Cardiac muscle cell (in vitro differentiated cells and primary cell): ENCODE measurements at regions not wholly inside any gene's neighbourhood (a gene's known extent, or its start where the extent isn't known, plus 50 kb on each side); places are given as distances from the start of the nearest gene placed in this dataset.

Source experiments
- DNase-seq, 2 donors: peaks; one replicate each; pipeline versions ENCODE4 v3.0.0 to v3.0.0-alpha.2; 2010 to 2017; ENCODE audit warnings: low read depth in 1 of 2, low spot score in 1 of 2
- H3K27ac ChIP-seq: fragments of 200-600 bp; sonication (generic); 2 replicates; pipeline ENCODE4 v1.5.1; 2016
- H3K27me3 ChIP-seq: fragments of 200-600 bp; sonication (generic); 2 replicates; pipeline ENCODE4 v1.6.0; 2016; ENCODE audit warnings: control low read depth
- H3K36me3 ChIP-seq: fragments of 200-600 bp; sonication (generic); 2 replicates; pipeline ENCODE4 v1.5.1; 2016; ENCODE audit warnings: control low read depth
- H3K4me1 ChIP-seq: fragments of 200-600 bp; sonication (generic); 2 replicates; pipeline ENCODE4 v1.8.1; 2017; ENCODE audit warnings: low read depth, mild to moderate bottlenecking, mixed run types
- H3K4me3 ChIP-seq: fragments of 200-600 bp; sonication (generic); 2 replicates; pipeline ENCODE4 v1.5.1; 2016; ENCODE audit warnings: mild to moderate bottlenecking
- H3K9me3 ChIP-seq: fragments of 200-600 bp; sonication (generic); 2 replicates; pipeline ENCODE4 v1.5.1; 2017; ENCODE audit warnings: low read depth, mild to moderate bottlenecking, control low read depth
- TF ChIP-seq, protein P1 (sequence below): IDR thresholded peaks from 2 replicates; pipeline ENCODE4 v1.5.1; 2012; ENCODE audit warnings: low read depth, mild to moderate bottlenecking, low read length

GRCh38 chr7:4574851-4575250, 107.2 kb upstream of the FOXK1 start:
- Histone ChIP-seq H3K9me3 (no peaks in the 10 kb centered on the region), H3K36me3 (no peaks in the 10 kb centered on the region), H3K27ac (no peak overlapping the region), H3K4me1 (no peaks in the 10 kb centered on the region), H3K4me3 (no peak overlapping the region), H3K27me3 (no peaks in the 10 kb centered on the region)
- DNase-seq: no peak
- TF ChIP-seq, protein P1, sequence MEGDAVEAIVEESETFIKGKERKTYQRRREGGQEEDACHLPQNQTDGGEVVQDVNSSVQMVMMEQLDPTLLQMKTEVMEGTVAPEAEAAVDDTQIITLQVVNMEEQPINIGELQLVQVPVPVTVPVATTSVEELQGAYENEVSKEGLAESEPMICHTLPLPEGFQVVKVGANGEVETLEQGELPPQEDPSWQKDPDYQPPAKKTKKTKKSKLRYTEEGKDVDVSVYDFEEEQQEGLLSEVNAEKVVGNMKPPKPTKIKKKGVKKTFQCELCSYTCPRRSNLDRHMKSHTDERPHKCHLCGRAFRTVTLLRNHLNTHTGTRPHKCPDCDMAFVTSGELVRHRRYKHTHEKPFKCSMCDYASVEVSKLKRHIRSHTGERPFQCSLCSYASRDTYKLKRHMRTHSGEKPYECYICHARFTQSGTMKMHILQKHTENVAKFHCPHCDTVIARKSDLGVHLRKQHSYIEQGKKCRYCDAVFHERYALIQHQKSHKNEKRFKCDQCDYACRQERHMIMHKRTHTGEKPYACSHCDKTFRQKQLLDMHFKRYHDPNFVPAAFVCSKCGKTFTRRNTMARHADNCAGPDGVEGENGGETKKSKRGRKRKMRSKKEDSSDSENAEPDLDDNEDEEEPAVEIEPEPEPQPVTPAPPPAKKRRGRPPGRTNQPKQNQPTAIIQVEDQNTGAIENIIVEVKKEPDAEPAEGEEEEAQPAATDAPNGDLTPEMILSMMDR: no peak

DNA sequence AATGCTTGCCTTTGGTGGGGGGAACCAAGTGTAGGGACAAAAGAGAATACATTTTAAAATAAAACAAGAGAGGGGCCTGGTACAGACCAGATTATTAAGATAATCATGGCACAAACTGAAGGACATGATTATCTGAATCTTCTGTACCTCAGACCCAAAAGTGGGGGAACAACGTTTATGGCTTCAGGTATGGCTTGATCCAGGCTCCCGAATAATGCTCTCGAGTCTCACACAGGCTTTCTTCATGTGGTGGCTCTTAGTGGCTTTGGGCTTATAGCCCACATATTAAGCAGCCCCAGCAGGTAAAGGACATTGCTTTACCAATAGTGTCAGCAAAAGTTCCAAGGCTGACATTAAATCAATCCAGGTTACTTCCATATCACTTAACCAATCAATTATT, 106.8 kb upstream of the FOXK1 start:
- H3K27ac ChIP-seq: no peak overlapping the region
- peak in 1 of 2 donors; percentile 0 for DNase-seq
- TF ChIP-seq, protein P1: no peak
- no peaks in the 10 kb centered on the region for H3K27me3 ChIP-seq
- no peaks in the 10 kb centered on the region for H3K9me3 ChIP-seq
- H3K36me3 ChIP-seq: no peaks in the 10 kb centered on the region
- no peak overlapping the region for H3K4me3 ChIP-seq
- no peaks in the 10 kb centered on the region for H3K4me1 ChIP-seq

- no peak overlapping the region for H3K4me3 ChIP-seq
- no peaks in the 10 kb centered on the region for H3K27me3 ChIP-seq
- no peak for DNase-seq
- no peak overlapping the region for H3K27ac ChIP-seq
- H3K9me3 ChIP-seq: no peaks in the 10 kb centered on the region
- H3K36me3 ChIP-seq: no peaks in the 10 kb centered on the region
- TF ChIP-seq, protein P1: no peak
- H3K4me1 ChIP-seq: no peaks in the 10 kb centered on the region
These were observed 78.9 kb upstream of the FOXK1 start for GRCh38 chr7:4602905-4603842.

- no peak for DNase-seq
- H3K4me3 ChIP-seq: no peak overlapping the region
- no peaks in the 10 kb centered on the region for H3K27me3 ChIP-seq
- H3K9me3 ChIP-seq: no peaks in the 10 kb centered on the region
- H3K4me1 ChIP-seq: no peaks in the 10 kb centered on the region
- TF ChIP-seq, protein P1: no peak
- no peak overlapping the region for H3K27ac ChIP-seq
- no peaks in the 10 kb centered on the region for H3K36me3 ChIP-seq
These were observed 78.3 kb upstream of the FOXK1 start for GRCh38 chr7:4603843-4604231.

GRCh38 chr7:4604456-4604940, 77.6 kb upstream of the FOXK1 start:
- Histone ChIP-seq H3K9me3 (no peaks in the 10 kb centered on the region), H3K4me3 (no peak overlapping the region), H3K4me1 (no peaks in the 10 kb centered on the region), H3K27me3 (no peaks in the 10 kb centered on the region), H3K27ac (no peak overlapping the region), H3K36me3 (no peaks in the 10 kb centered on the region)
- DNase-seq: no peak
- TF ChIP-seq, protein P1: no peak
